A549 (cell line): ENCODE measurements at regions not wholly inside any gene's neighbourhood (a gene's known extent, or its start where the extent isn't known, plus 50 kb on each side); places are given as distances from the start of the nearest gene placed in this dataset.

Source experiments
- ATAC-seq, 2 experiments: fragments of 200-7000 bp in 1 of 2; fragments of >200 bp in 1 of 2; cut with Nextera tagmentation in 1 of 2; cut with Tn5 transposase in 1 of 2; 3 replicates each; pipeline versions ENCODE4 v1.8.0 to v1.9.1; 2018 to 2020; ENCODE audit warnings: mild to moderate bottlenecking in 1 of 2, moderate library complexity in 1 of 2
- CTCF ChIA-PET: fragments of 300-600 bp; sonication (Branson Sonifier 250); formaldehyde crosslinking; extraction: SDS; loops from one replicate; lab custom pipeline; 2021; ENCODE audit warnings: antibody characterized with exemption, inconsistent platforms; lab: Yijun Ruan, JAX
- POLR2A ChIA-PET: fragments of 350-600 bp; formaldehyde crosslinking; extraction: SDS; loops from one replicate; lab custom pipeline; 2021; ENCODE audit warnings: antibody characterized with exemption, inconsistent platforms; lab: Yijun Ruan, JAX
- DNase-seq, 2 experiments: peaks; one replicate each; pipeline versions ENCODE4 v3.0.0 to v3.0.0-alpha.2; 2011 to 2016; ENCODE audit warnings: low read depth in 1 of 2, low spot score in 1 of 2
- FAIRE-seq: peaks from 2 replicates; lab custom pipeline; 2011; peaks lifted over from hg19 to GRCh38; lab: Jason Lieb, UNC
- H3K27ac ChIP-seq, 2 experiments: fragments of >200 bp; sonication (Bioruptor Twin); formaldehyde crosslinking; 3 replicates each; pipeline ENCODE4 v1.5.1; 2016 to 2017
- H3K4me1 ChIP-seq: fragments of >200 bp; sonication (Bioruptor Twin); formaldehyde crosslinking; 3 replicates; pipeline ENCODE4 v1.6.1; 2016
- H3K4me2 ChIP-seq: fragments of >200 bp; sonication (Bioruptor Twin); formaldehyde crosslinking; 3 replicates; pipeline ENCODE4 v1.6.1; 2016
- H3K4me3 ChIP-seq: fragments of >200 bp; sonication (Bioruptor Twin); formaldehyde crosslinking; 3 replicates; pipeline ENCODE4 v1.5.1; 2016
- H3K9me3 ChIP-seq: fragments of >200 bp; sonication (Bioruptor Twin); formaldehyde crosslinking; 3 replicates; pipeline ENCODE4 v1.6.1; 2016
- BHLHE40 ChIP-seq: IDR thresholded peaks from 2 replicates; pipeline ENCODE4 v1.6.1; 2012; ENCODE audit warnings: low read depth, low read length, inconsistent platforms
- CEBPB ChIP-seq, 2 experiments: fragments of >200 bp in 1 of 2; sonication (Bioruptor Twin) in 1 of 2; formaldehyde crosslinking in 1 of 2; IDR thresholded peaks; 2 replicates each; pipeline ENCODE4 v1.6.1; 2012 to 2016
- CHD4 ChIP-seq: fragments of 200-600 bp; sonication (generic); IDR thresholded peaks from 2 replicates; pipeline ENCODE4 v1.6.1; 2016; ENCODE audit warnings: antibody characterized with exemption, mild to moderate bottlenecking, borderline replicate concordance
- EHMT2 ChIP-seq: fragments of 200-600 bp; sonication (generic); IDR thresholded peaks from 2 replicates; pipeline ENCODE4 v1.6.1; 2016; ENCODE audit warnings: antibody characterized with exemption, low read depth, mild to moderate bottlenecking, moderate library complexity
- EP300 ChIP-seq, 2 experiments: fragments of >200 bp; sonication (Bioruptor Twin); formaldehyde crosslinking; IDR thresholded peaks; 2 replicates in 1 of 2; 3 replicates in 1 of 2; pipeline ENCODE4 v1.6.1; 2016 to 2017
- FOXS1 ChIP-seq: fragments of 250-450 bp; sonication (Bioruptor Pico); IDR thresholded peaks from 2 replicates; pipeline ENCODE4 v1.5.0; 2020; ENCODE audit warnings: mild to moderate bottlenecking, moderate library complexity
- GATA3 ChIP-seq: IDR thresholded peaks from 2 replicates; pipeline ENCODE4 v1.6.1; 2012; ENCODE audit warnings: borderline replicate concordance
- HDAC2 ChIP-seq: fragments of 200-600 bp; sonication (generic); IDR thresholded peaks from 2 replicates; pipeline ENCODE4 v1.6.1; 2016
- HEYL ChIP-seq: fragments of 250-450 bp; sonication (Bioruptor Pico); IDR thresholded peaks from 2 replicates; pipeline ENCODE4 v1.8.0; 2021; ENCODE audit warnings: mild to moderate bottlenecking, moderate library complexity
- MAX ChIP-seq: IDR thresholded peaks from 2 replicates; pipeline ENCODE4 v1.6.1; 2012
- MAZ ChIP-seq: fragments of 150-350 bp; IDR thresholded peaks from 2 replicates; pipeline ENCODE4 v1.6.1; 2014; ENCODE audit warnings: antibody characterized with exemption, low read depth, low read length, borderline replicate concordance
- MYC ChIP-seq: IDR thresholded peaks from 2 replicates; pipeline ENCODE4 v1.6.1; 2012; ENCODE audit warnings: mild to moderate bottlenecking, inconsistent platforms, low read length, improper control_type of control experiment, borderline replicate concordance
- NR3C1 ChIP-seq: fragments of >200 bp; sonication (Bioruptor Twin); formaldehyde crosslinking; IDR thresholded peaks from 3 replicates; pipeline ENCODE4 v1.6.1; 2017
- PBX3 ChIP-seq: IDR thresholded peaks from 2 replicates; pipeline ENCODE4 v1.6.1; 2012
- PHF8 ChIP-seq: fragments of 200-600 bp; sonication (generic); IDR thresholded peaks from 2 replicates; pipeline ENCODE4 v1.6.1; 2016; ENCODE audit warnings: low read depth, mild to moderate bottlenecking, antibody characterized with exemption, moderate library complexity, borderline replicate concordance
- RARB ChIP-seq: fragments of 250-450 bp; sonication (Bioruptor Pico); IDR thresholded peaks from 2 replicates; pipeline ENCODE4 v1.8.0; 2021; ENCODE audit warnings: mild to moderate bottlenecking, moderate library complexity
- RCOR1 ChIP-seq: fragments of 150-350 bp; IDR thresholded peaks from 2 replicates; pipeline ENCODE4 v1.6.1; 2014; ENCODE audit warnings: antibody characterized with exemption, low read length, low read depth
- SREBF2 ChIP-seq: fragments of 450-650 bp; IDR thresholded peaks from 2 replicates; pipeline ENCODE4 v1.6.1; 2014; ENCODE audit warnings: mild to moderate bottlenecking, moderate library complexity
- USF2 ChIP-seq: fragments of 450-650 bp; IDR thresholded peaks from 2 replicates; pipeline ENCODE4 v1.6.1; 2014; ENCODE audit warnings: antibody characterized with exemption
- ZC3H11A ChIP-seq: fragments of 450-650 bp; IDR thresholded peaks from 2 replicates; pipeline ENCODE4 v1.6.1; 2014; ENCODE audit warnings: antibody characterized with exemption, mild to moderate bottlenecking
- ZNF302 ChIP-seq: fragments of 250-450 bp; sonication (Bioruptor Pico); IDR thresholded peaks from 2 replicates; pipeline ENCODE4 v1.9.0; 2021; ENCODE audit warnings: inconsistent platforms, mild to moderate bottlenecking, moderate library complexity
- ZSCAN20 ChIP-seq: fragments of 250-450 bp; sonication (Bioruptor Pico); IDR thresholded peaks from 2 replicates; pipeline ENCODE4 v1.8.0; 2022; ENCODE audit warnings: mild to moderate bottlenecking, moderate library complexity
- WGBS: methylation state at CpG from one replicate; pipeline ENCODE4 v1.1.6; 2017; ENCODE audit errors: missing lambda C conversion rate; 5-methylcytosine and 5-hydroxymethylcytosine counted together
- TF ChIP-seq, protein P1 (sequence below): fragments of 150-350 bp; IDR thresholded peaks from 2 replicates; pipeline ENCODE4 v1.6.1; 2014; ENCODE audit warnings: low read depth, mild to moderate bottlenecking, low read length
- TF ChIP-seq, protein P2 (sequence below): fragments of >200 bp; sonication (Bioruptor Twin); formaldehyde crosslinking; IDR thresholded peaks from 3 replicates; pipeline ENCODE4 v1.6.1; 2016
- TF ChIP-seq, protein P3 (sequence below): fragments of 250-450 bp; sonication (Bioruptor Pico); IDR thresholded peaks from 2 replicates; pipeline ENCODE4 v1.5.0; 2020; ENCODE audit warnings: low read depth, mild to moderate bottlenecking, moderate library complexity

- Histone ChIP-seq H3K4me3 (no peak overlapping the region), H3K4me2 (no peak overlapping the region), H3K27ac (no peak overlapping the region), H3K9me3 (no peaks in the 10 kb centered on the region; the same call in 2 of the 3 replicates), H3K4me1 (no peaks in the 10 kb centered on the region)
- POLR2A ChIA-PET = no interaction called here
- ATAC-seq (peak; percentile 41 to 45; a peak in 3 of 6 replicates), DNase-seq (peak; percentile 8 to 33)
- TF ChIP-seq RCOR1 (no peak), ZNF302 (CRISPR knock-in tag) (no peak), MAZ (no peak), HEYL (CRISPR knock-in tag) (no peak), FOXS1 (CRISPR knock-in tag) (no peak), EHMT2 (no peak), NR3C1 (no peak), RARB (CRISPR knock-in tag) (no peak), BHLHE40 (no peak), CHD4 (no peak), PBX3 (no peak), GATA3 (no peak), USF2 (no peak), SREBF2 (no peak)
- TF ChIP-seq, protein P1, sequence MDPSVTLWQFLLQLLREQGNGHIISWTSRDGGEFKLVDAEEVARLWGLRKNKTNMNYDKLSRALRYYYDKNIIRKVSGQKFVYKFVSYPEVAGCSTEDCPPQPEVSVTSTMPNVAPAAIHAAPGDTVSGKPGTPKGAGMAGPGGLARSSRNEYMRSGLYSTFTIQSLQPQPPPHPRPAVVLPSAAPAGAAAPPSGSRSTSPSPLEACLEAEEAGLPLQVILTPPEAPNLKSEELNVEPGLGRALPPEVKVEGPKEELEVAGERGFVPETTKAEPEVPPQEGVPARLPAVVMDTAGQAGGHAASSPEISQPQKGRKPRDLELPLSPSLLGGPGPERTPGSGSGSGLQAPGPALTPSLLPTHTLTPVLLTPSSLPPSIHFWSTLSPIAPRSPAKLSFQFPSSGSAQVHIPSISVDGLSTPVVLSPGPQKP = no peak
- TF ChIP-seq, protein P2, sequence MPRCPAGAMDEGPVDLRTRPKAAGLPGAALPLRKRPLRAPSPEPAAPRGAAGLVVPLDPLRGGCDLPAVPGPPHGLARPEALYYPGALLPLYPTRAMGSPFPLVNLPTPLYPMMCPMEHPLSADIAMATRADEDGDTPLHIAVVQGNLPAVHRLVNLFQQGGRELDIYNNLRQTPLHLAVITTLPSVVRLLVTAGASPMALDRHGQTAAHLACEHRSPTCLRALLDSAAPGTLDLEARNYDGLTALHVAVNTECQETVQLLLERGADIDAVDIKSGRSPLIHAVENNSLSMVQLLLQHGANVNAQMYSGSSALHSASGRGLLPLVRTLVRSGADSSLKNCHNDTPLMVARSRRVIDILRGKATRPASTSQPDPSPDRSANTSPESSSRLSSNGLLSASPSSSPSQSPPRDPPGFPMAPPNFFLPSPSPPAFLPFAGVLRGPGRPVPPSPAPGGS = no peak
- TF ChIP-seq, all 56 proteins: peak for 0
- WGBS = 27% methylated on average over 2 of the region's 2 CpGs
- CTCF ChIA-PET = interaction anchor here (1.8 kb wide), 1 partner anchor 13 kb away, joined by 4 read pairs; no protein-coding TSS in a partner anchor
- no peak for FAIRE-seq
Measured at GRCh38 chr11:15707971-15708370, 593.2 kb downstream of the INSC start.

DNA sequence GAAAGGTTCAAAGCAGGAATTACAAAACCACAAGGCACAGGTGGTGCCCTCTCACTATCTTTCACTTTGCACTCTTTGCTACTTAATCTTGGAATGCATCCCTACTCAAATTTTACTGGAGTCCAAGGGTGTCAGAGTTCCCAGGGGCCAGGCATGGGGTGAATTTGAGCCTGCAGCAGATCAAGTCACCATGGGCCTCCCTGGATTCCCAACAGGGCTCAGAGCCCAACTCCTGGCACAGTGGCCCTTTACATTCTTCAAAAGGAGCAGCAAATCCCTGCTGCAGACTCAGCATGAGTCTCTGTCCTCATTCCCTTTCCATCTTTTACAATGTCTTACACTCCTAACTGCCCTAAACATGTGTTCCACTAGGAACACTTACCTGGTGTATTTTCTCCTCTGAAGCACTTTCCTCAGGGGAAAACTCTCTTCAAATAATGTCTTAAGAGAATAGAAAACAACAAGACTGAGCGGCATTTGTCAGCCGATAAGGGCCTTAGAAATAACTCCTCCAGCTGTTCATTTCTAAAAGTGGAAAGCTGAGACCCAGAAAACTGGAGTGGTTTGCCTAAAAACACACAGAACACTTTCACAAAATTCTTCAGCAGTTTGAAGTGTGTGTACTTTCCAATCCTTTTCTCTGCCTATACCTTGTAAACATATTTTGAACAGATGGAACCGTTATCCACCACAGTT is 596.0 kb downstream of the INSC start:
- DNase-seq (no peak), FAIRE-seq (no peak), ATAC-seq (no peak; a peak in 1 of 6 replicates)
- H3K27ac ChIP-seq = no peak overlapping the region
- no peaks in the 10 kb centered on the region for H3K4me1 ChIP-seq
- POLR2A ChIA-PET = no interaction called here
- no peak overlapping the region for H3K4me3 ChIP-seq
- no peak for TF ChIP-seq ZC3H11A
- no peak for TF ChIP-seq ZNF302 (CRISPR knock-in tag)
- no peak for TF ChIP-seq NR3C1
- TF ChIP-seq ZSCAN20 (CRISPR knock-in tag) = no peak
- TF ChIP-seq, protein P3, sequence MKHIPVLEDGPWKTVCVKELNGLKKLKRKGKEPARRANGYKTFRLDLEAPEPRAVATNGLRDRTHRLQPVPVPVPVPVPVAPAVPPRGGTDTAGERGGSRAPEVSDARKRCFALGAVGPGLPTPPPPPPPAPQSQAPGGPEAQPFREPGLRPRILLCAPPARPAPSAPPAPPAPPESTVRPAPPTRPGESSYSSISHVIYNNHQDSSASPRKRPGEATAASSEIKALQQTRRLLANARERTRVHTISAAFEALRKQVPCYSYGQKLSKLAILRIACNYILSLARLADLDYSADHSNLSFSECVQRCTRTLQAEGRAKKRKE = no peak
- no peak for TF ChIP-seq RCOR1
- TF ChIP-seq MYC = no peak
- TF ChIP-seq, protein P1 = no peak
- TF ChIP-seq EP300 (IDR thresholded peaks at IDR 0.05) = no peak
- TF ChIP-seq PHF8 = no peak
- no peak for TF ChIP-seq CEBPB (IDR thresholded peaks at IDR 0.05)
- TF ChIP-seq HDAC2 = no peak
- no peak for TF ChIP-seq MAX
- CTCF ChIA-PET = no interaction called here
- H3K4me2 ChIP-seq = no peak overlapping the region
- WGBS = 58% methylated on average over 3 of the region's 3 CpGs
- H3K9me3 ChIP-seq = no peaks in the 10 kb centered on the region; the same call in 2 of the 3 replicates
